SU-DHL-6 (cell line): ENCODE measurements at regions not wholly inside any gene's neighbourhood (a gene's known extent, or its start where the extent isn't known, plus 50 kb on each side); places are given as distances from the start of the nearest gene placed in this dataset.

Source experiments
- H2AFZ ChIP-seq: fragments of 200-600 bp; sonication (generic); 2 replicates; pipeline ENCODE4 v1.6.1; 2014; ENCODE audit warnings: low read depth, mild to moderate bottlenecking, moderate library complexity, mixed read lengths, antibody characterized with exemption, low read length; ENCODE audit not compliant: severe bottlenecking
- H3F3A ChIP-seq: fragments of 200-600 bp; shearing (Covaris generic); 2 replicates; pipeline ENCODE4 v1.6.0; 2016; ENCODE audit warnings: antibody characterized with exemption, mild to moderate bottlenecking; ENCODE audit not compliant: insufficient read depth
- H3K27ac ChIP-seq: fragments of 200-600 bp; sonication (generic); 2 replicates; pipeline ENCODE4 v1.5.1; 2016; ENCODE audit warnings: low read depth, mild to moderate bottlenecking, low read length, moderate library complexity, mixed read lengths
- H3K27me3 ChIP-seq: fragments of 200-600 bp; sonication (generic), shearing (Covaris generic); 2 replicates; pipeline ENCODE4 v1.6.0; 2014; ENCODE audit warnings: mild to moderate bottlenecking, low read length
- H3K36me3 ChIP-seq: fragments of 200-600 bp; sonication (generic); 2 replicates; pipeline ENCODE4 v1.6.1; 2014; ENCODE audit warnings: mild to moderate bottlenecking, low read length, mixed read lengths
- H3K4me2 ChIP-seq: fragments of 300-600, 200-600 bp; shearing (Covaris generic), sonication (generic); 2 replicates; pipeline ENCODE4 v1.6.0; 2014; ENCODE audit warnings: low read length, low read depth, mild to moderate bottlenecking; ENCODE audit not compliant: poor library complexity, severe bottlenecking
- H3K4me3 ChIP-seq: fragments of 200-600 bp; sonication (generic); 2 replicates; pipeline ENCODE4 v1.5.1; 2014; ENCODE audit warnings: antibody characterized with exemption, low read length, mild to moderate bottlenecking, mixed read lengths; ENCODE audit not compliant: insufficient read depth, poor library complexity, severe bottlenecking
- H3K79me2 ChIP-seq: fragments of 200-600 bp; sonication (generic); 2 replicates; pipeline ENCODE4 v1.6.1; 2014; ENCODE audit warnings: mild to moderate bottlenecking, low read length, moderate library complexity; ENCODE audit not compliant: insufficient read depth
- H3K9ac ChIP-seq: fragments of 200-600 bp; sonication (generic); 2 replicates; pipeline ENCODE4 v1.7.0; 2014; ENCODE audit warnings: mild to moderate bottlenecking, low read length
- H3K9me2 ChIP-seq: fragments of 200-600 bp; sonication (generic); replicated peaks from 2 replicates; pipeline ENCODE4 v1.6.1; 2014; ENCODE audit warnings: low read length; ENCODE audit not compliant: insufficient read depth
- H3K9me3 ChIP-seq: fragments of 200-600 bp; sonication (generic); 2 replicates; pipeline ENCODE4 v1.6.1; 2014; ENCODE audit warnings: low read length, mixed read lengths; ENCODE audit not compliant: insufficient read depth
- H4K20me1 ChIP-seq: fragments of 200-600 bp; sonication (generic); 2 replicates; pipeline ENCODE4 v1.6.1; 2014; ENCODE audit warnings: low read depth, mild to moderate bottlenecking, antibody characterized with exemption, low read length, moderate library complexity, mixed read lengths
- EZH2phosphoT487 ChIP-seq: fragments of 200-600 bp; sonication (generic), shearing (Covaris generic); conservative IDR thresholded peaks from 2 replicates; pipeline ENCODE4 v1.6.1; 2018; ENCODE audit warnings: mild to moderate bottlenecking, antibody characterized with exemption, low read length, moderate library complexity, mixed read lengths
- TF ChIP-seq, protein P1 (sequence below): fragments of 200-600 bp; sonication (generic); IDR thresholded peaks from one replicate; pipeline ENCODE4 v1.5.1; 2017; ENCODE audit warnings: antibody characterized with exemption, mild to moderate bottlenecking, low read length, moderate library complexity; ENCODE audit not compliant: insufficient read depth, poor library complexity, severe bottlenecking

DNA sequence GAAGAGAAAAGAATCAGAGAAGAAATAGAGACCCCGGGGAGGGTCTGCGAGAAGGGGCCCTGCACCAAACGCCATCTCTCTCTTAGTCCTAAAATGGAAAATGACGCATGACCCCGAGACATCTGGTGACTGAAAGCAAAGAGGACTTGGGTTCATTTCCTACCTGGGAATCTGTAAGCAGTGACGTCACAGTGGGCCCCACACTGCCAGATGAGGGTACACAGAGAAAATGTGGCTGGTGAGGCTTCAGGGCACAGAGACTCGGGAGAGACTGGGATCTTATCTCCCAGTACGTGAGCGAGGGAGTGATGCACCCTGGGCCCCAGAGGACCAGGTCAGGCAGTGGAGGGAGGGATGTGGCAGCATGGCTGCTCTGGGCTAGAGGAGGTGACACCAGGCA, 288.1 kb upstream of the SFSWAP start:
- Histone ChIP-seq H3K4me3 (no peak overlapping the region), H3K79me2 (no peaks in the 10 kb centered on the region), H2AFZ (no peak overlapping the region), H3F3A (no peaks in the 10 kb centered on the region), H3K9me2 (no peaks in the 10 kb centered on the region), H4K20me1 (no peaks in the 10 kb centered on the region), H3K9me3 (no peaks in the 10 kb centered on the region), H3K4me2 (no peak overlapping the region), H3K27ac (no peak overlapping the region), H3K36me3 (no peaks in the 10 kb centered on the region), H3K27me3 (no peaks in the 10 kb centered on the region), H3K9ac (no peak overlapping the region)
- no peak for TF ChIP-seq EZH2phosphoT487
- TF ChIP-seq, protein P1, sequence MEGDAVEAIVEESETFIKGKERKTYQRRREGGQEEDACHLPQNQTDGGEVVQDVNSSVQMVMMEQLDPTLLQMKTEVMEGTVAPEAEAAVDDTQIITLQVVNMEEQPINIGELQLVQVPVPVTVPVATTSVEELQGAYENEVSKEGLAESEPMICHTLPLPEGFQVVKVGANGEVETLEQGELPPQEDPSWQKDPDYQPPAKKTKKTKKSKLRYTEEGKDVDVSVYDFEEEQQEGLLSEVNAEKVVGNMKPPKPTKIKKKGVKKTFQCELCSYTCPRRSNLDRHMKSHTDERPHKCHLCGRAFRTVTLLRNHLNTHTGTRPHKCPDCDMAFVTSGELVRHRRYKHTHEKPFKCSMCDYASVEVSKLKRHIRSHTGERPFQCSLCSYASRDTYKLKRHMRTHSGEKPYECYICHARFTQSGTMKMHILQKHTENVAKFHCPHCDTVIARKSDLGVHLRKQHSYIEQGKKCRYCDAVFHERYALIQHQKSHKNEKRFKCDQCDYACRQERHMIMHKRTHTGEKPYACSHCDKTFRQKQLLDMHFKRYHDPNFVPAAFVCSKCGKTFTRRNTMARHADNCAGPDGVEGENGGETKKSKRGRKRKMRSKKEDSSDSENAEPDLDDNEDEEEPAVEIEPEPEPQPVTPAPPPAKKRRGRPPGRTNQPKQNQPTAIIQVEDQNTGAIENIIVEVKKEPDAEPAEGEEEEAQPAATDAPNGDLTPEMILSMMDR = no peak

DNA sequence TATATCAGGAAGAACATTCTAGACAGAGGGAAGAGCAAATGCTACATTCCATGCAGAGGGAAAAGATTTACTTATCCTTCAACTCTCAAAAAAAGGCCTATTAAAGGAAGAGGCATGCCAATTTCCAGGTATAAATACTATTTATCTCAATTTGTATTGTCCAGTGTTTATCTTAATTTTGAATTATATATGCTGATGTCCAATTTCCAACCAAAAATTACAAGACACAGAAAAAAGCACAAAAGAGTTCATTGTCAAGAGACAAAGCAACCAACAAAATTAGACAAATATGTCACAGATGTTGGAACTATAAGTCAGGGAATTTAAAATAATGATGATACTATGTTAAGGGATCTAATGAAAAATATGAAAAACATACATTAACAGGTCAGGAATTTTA, 286.6 kb upstream of the SFSWAP start:
- Histone ChIP-seq H3K9ac (no peak overlapping the region), H3K4me2 (no peak overlapping the region), H4K20me1 (no peaks in the 10 kb centered on the region), H3K9me2 (no peaks in the 10 kb centered on the region), H2AFZ (no peak overlapping the region), H3K27ac (no peak overlapping the region), H3K36me3 (no peaks in the 10 kb centered on the region), H3K27me3 (no peaks in the 10 kb centered on the region), H3K4me3 (no peak overlapping the region), H3K79me2 (no peaks in the 10 kb centered on the region), H3K9me3 (no peaks in the 10 kb centered on the region), H3F3A (no peaks in the 10 kb centered on the region)
- TF ChIP-seq, protein P1 = no peak
- no peak for TF ChIP-seq EZH2phosphoT487

DNA sequence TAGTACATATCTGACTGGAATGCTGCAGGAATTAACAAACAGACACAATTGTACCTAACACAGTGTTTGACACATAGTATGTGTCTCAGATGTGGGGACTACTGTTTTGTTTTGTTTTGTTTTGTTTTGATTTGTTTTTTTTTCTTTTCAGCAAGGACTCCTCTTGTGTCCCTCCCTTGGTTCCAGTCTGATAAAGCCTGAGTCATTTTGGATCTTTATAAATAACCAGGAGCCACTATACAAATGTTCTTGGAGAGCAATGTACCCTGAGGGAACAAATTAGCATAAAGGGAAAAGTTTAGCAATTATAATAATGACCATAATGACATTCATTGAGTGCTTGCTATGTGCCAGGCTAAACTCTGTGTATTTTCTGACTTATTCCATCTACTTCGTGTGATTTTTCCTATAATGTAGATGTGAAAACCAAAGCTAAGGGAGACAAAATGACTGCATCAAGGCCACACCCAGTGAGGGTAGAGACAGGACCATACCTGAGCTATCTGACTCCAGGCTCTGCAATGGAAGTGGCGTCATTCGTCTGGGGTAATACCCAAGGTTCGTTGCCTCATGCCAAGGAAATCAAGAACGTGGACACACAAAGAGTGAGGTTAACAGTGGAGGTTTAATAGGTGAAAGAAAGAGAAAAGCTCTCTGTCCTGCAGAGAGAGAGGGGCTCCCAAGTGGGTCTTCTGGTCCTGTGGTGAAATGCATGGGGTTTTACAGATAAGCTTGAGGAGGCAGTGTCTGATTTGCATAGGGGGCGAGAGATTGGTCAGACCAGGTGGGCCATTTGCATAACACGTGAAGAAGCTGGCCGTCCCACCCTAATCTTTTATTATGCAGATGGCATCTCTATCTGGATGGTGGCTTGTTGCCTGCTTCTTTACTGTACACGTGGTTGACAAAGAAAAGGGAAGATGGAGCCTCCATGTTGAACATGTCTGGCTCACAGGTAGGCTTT, 285.5 kb upstream of the SFSWAP start:
- Histone ChIP-seq H3F3A (no peaks in the 10 kb centered on the region), H3K9ac (no peak overlapping the region), H3K27me3 (no peaks in the 10 kb centered on the region), H2AFZ (no peak overlapping the region), H3K36me3 (no peaks in the 10 kb centered on the region), H3K9me3 (no peaks in the 10 kb centered on the region), H3K4me3 (no peak overlapping the region), H3K27ac (no peak overlapping the region), H4K20me1 (no peaks in the 10 kb centered on the region), H3K4me2 (no peak overlapping the region), H3K9me2 (no peaks in the 10 kb centered on the region), H3K79me2 (no peaks in the 10 kb centered on the region)
- TF ChIP-seq, protein P1 = no peak
- no peak for TF ChIP-seq EZH2phosphoT487
